ENCODE measurements at regions not wholly inside any gene's neighbourhood (a gene's known extent, or its start where the extent isn't known, plus 50 kb on each side); places are given as distances from the start of the nearest gene placed in this dataset.

DNA sequence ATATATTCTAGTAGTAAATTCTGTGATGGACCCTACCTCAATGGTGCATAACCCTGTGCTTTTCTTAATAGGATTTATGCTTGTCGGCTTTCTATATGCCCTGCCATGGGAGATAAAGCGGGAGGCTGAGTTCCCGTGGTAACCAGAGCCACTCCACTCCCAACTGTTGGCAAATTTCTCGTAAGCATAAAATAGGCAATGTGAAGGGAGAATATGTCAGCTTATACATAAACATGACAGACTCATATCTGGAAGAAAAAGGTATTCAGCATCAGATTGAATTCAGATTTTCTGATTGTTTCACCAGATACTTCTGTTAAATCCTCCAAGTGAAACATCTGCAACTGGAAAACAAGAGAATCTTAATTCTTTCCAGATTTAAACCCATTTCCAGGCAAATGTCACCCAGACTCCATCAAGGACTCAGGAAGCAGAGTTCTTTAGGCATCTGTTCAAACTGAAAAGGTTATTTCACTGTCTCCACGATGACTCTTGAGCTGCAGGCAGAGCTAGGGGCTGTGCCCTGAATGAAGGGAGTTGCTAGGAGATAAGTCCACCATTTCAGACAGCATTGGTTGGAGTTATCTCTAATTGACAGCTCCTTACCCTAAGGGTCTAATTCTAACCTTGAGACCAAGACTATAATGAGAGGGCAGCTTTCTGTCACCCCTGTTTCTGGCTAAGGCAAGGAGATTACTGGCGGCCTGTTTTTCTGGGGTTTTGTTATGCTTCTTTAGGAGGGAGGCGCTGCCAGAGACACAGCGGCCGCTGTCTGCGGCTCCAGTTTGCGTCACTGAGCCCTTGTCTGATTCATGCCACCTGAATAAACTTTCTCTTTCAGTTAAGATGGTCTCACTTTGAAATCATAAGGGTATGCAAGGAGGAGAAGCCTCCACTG, 381.3 kb downstream of the SOX11 start:
- CTCF ChIA-PET: no interaction called here
- intact Hi-C loops (cut with micrococcal nuclease): no loop called here

DNA sequence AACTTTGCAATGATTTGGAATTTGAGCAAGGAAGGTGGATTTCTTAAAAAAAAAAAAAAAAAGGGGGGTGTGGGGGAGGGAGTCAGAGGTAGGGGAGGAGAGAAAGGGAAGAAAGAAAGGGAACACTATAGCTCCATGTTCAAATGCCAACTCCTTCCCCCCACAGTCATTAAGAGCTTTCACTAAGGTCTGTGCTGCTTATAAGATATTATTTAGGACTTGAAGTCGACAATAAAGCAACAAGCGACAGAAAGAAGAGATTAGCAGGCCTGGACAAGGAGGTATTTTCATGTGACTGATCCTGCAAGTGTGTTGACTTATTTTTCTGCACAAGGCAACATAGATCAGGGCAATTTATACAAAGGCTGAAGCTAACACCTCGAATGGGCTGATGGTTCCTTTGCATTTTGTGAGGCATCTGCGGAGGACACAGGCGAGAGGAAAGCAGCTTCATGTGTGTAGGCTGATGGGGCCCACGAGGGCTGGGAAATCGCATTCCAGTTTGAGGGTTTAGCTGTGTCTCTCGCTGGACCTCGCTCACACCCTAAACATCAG, 382.0 kb downstream of the SOX11 start:
- no peaks in the 10 kb centered on the region for H3K27me3 ChIP-seq (ENCODE audit: insufficient read depth, low read length)
- no peak overlapping the region for H3K4me3 ChIP-seq (replicated peaks in 1 of 2; ENCODE audit: low read depth in 1 of 2, low read length in 2 of 2)
- no peaks in the 10 kb centered on the region for H3K4me1 ChIP-seq (ENCODE audit: control insufficient read depth in 1 of 2, insufficient read depth in 2 of 2, low read length in 2 of 2)
- intact Hi-C loops (cut with micrococcal nuclease): no loop called here
- RAD21 ChIA-PET (ENCODE audit: low non-redundant PET in 1 of 2, low total read pairs in 2 of 2, uncharacterized antibody in 2 of 2, unreplicated experiment in 2 of 2): no interaction called here
- H3K36me3 ChIP-seq (ENCODE audit: control insufficient read depth in 1 of 2, insufficient read depth in 2 of 2, low read length in 2 of 2): no peaks in the 10 kb centered on the region
- H3K79me2 ChIP-seq (ENCODE audit: insufficient read depth, low read length): no peaks in the 10 kb centered on the region
- H2AFZ ChIP-seq (ENCODE audit: low read depth, low read length, poor library complexity, severe bottlenecking): no peak overlapping the region
- BruUV-seq (replicated peaks): no TSS peak
- POLR2A ChIA-PET: no interaction called here
- H3K27ac ChIP-seq (ENCODE audit: low read depth, low read length): no peak overlapping the region
- no peak overlapping the region for H3K4me2 ChIP-seq (ENCODE audit: low read length)
- ATAC-seq (no peak), DNase-seq (ENCODE audit: low read depth, low spot score) (no peak)
- no peaks in the 10 kb centered on the region for H4K20me1 ChIP-seq (ENCODE audit: insufficient read depth)
- no peaks in the 10 kb centered on the region for H3K9me2 ChIP-seq (ENCODE audit: insufficient read depth)
- CTCF ChIA-PET: no interaction called here
- H3K9me3 ChIP-seq (ENCODE audit: control insufficient read depth in 1 of 2, insufficient read depth in 1 of 2, low read depth in 1 of 2, low read length in 2 of 2): peaks cover 4 to 15% of the 10 kb centered on the region in 2 experiments; a peak in 2 of 4 replicates
- H3K9ac ChIP-seq (ENCODE audit: low read length): no peak overlapping the region
- TF ChIP-seq, protein P1, sequence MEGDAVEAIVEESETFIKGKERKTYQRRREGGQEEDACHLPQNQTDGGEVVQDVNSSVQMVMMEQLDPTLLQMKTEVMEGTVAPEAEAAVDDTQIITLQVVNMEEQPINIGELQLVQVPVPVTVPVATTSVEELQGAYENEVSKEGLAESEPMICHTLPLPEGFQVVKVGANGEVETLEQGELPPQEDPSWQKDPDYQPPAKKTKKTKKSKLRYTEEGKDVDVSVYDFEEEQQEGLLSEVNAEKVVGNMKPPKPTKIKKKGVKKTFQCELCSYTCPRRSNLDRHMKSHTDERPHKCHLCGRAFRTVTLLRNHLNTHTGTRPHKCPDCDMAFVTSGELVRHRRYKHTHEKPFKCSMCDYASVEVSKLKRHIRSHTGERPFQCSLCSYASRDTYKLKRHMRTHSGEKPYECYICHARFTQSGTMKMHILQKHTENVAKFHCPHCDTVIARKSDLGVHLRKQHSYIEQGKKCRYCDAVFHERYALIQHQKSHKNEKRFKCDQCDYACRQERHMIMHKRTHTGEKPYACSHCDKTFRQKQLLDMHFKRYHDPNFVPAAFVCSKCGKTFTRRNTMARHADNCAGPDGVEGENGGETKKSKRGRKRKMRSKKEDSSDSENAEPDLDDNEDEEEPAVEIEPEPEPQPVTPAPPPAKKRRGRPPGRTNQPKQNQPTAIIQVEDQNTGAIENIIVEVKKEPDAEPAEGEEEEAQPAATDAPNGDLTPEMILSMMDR (IDR thresholded peaks at IDR 0.05 in 2 of 3, conservative IDR thresholded peaks at IDR 0.05 in 1 of 3; ENCODE audit: borderline replicate concordance in 1 of 3, insufficient read depth in 1 of 3, low read depth in 2 of 3, low read length in 2 of 3): no peak
- TF ChIP-seq SIN3A (IDR thresholded peaks at IDR 0.05; ENCODE audit: low read depth) (no peak), TCF7L2 (IDR thresholded peaks at IDR 0.05; ENCODE audit: borderline replicate concordance, extremely low read depth, insufficient read depth, insufficient read length) (no peak), SP1 (IDR thresholded peaks at IDR 0.05; ENCODE audit: low read depth) (no peak), SRF (IDR thresholded peaks at IDR 0.05; ENCODE audit: low read depth) (no peak), ZFX (IDR thresholded peaks at IDR 0.05) (no peak), RAD21 (IDR thresholded peaks at IDR 0.05; ENCODE audit: low read depth) (no peak), JUND (IDR thresholded peaks at IDR 0.05) (no peak), EGR1 (IDR thresholded peaks at IDR 0.05; ENCODE audit: low read depth) (no peak), CEBPB (IDR thresholded peaks at IDR 0.05; ENCODE audit: low read depth) (no peak), FOSL1 (IDR thresholded peaks at IDR 0.05; ENCODE audit: low read depth) (no peak), YY1 (IDR thresholded peaks at IDR 0.05; ENCODE audit: extremely low read depth, insufficient replicate concordance, low read depth, low read length) (no peak)
- TF ChIP-seq, protein P2, sequence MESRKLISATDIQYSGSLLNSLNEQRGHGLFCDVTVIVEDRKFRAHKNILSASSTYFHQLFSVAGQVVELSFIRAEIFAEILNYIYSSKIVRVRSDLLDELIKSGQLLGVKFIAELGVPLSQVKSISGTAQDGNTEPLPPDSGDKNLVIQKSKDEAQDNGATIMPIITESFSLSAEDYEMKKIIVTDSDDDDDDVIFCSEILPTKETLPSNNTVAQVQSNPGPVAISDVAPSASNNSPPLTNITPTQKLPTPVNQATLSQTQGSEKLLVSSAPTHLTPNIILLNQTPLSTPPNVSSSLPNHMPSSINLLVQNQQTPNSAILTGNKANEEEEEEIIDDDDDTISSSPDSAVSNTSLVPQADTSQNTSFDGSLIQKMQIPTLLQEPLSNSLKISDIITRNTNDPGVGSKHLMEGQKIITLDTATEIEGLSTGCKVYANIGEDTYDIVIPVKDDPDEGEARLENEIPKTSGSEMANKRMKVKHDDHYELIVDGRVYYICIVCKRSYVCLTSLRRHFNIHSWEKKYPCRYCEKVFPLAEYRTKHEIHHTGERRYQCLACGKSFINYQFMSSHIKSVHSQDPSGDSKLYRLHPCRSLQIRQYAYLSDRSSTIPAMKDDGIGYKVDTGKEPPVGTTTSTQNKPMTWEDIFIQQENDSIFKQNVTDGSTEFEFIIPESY (IDR thresholded peaks at IDR 0.05; ENCODE audit: extremely low read depth, insufficient replicate concordance, low read length): no peak

More for the DNA sequence above, 381.3 kb downstream of the SOX11 start:
- no TSS peak for BruUV-seq (replicated peaks)
- H3K4me1 ChIP-seq (ENCODE audit: control insufficient read depth in 1 of 2, insufficient read depth in 2 of 2, low read length in 2 of 2): no peaks in the 10 kb centered on the region
- RAD21 ChIA-PET (ENCODE audit: low non-redundant PET in 1 of 2, low total read pairs in 2 of 2, uncharacterized antibody in 2 of 2, unreplicated experiment in 2 of 2): no interaction called here
- no peak overlapping the region for H2AFZ ChIP-seq (ENCODE audit: low read depth, low read length, poor library complexity, severe bottlenecking)
- TF ChIP-seq POLR2A (IDR thresholded peaks at IDR 0.05; ENCODE audit: borderline replicate concordance, extremely low read depth, insufficient read depth, insufficient read length) (no peak), JUND (IDR thresholded peaks at IDR 0.05) (no peak), YY1 (IDR thresholded peaks at IDR 0.05; ENCODE audit: extremely low read depth, insufficient replicate concordance, low read depth, low read length) (no peak)
- TF ChIP-seq, protein P3, sequence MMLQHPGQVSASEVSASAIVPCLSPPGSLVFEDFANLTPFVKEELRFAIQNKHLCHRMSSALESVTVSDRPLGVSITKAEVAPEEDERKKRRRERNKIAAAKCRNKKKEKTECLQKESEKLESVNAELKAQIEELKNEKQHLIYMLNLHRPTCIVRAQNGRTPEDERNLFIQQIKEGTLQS (IDR thresholded peaks at IDR 0.05): no peak
- H3K9ac ChIP-seq (ENCODE audit: low read length): no peak overlapping the region
- DNase-seq (ENCODE audit: low read depth, low spot score) (no peak), ATAC-seq (no peak)
- no peaks in the 10 kb centered on the region for H4K20me1 ChIP-seq (ENCODE audit: insufficient read depth)
- H3K4me3 ChIP-seq (replicated peaks in 1 of 2; ENCODE audit: low read depth in 1 of 2, low read length in 2 of 2): no peak overlapping the region
- H3K9me2 ChIP-seq (ENCODE audit: insufficient read depth): no peaks in the 10 kb centered on the region
- H3K36me3 ChIP-seq (ENCODE audit: control insufficient read depth in 1 of 2, insufficient read depth in 2 of 2, low read length in 2 of 2): no peaks in the 10 kb centered on the region
- H3K4me2 ChIP-seq (ENCODE audit: low read length): no peak overlapping the region
- H3K79me2 ChIP-seq (ENCODE audit: insufficient read depth, low read length): no peaks in the 10 kb centered on the region
- H3K27ac ChIP-seq (ENCODE audit: low read depth, low read length): no peak overlapping the region
- H3K9me3 ChIP-seq (ENCODE audit: control insufficient read depth in 1 of 2, insufficient read depth in 1 of 2, low read depth in 1 of 2, low read length in 2 of 2): peaks cover 4 to 10% of the 10 kb centered on the region in 2 experiments; a peak in 2 of 4 replicates
- no peaks in the 10 kb centered on the region for H3K27me3 ChIP-seq (ENCODE audit: insufficient read depth, low read length)
- POLR2A ChIA-PET: no interaction called here

Data from HCT116 (cell line).